ENCODE measurements at regions not wholly inside any gene's neighbourhood (a gene's known extent, or its start where the extent isn't known, plus 50 kb on each side); places are given as distances from the start of the nearest gene placed in this dataset.

DNA sequence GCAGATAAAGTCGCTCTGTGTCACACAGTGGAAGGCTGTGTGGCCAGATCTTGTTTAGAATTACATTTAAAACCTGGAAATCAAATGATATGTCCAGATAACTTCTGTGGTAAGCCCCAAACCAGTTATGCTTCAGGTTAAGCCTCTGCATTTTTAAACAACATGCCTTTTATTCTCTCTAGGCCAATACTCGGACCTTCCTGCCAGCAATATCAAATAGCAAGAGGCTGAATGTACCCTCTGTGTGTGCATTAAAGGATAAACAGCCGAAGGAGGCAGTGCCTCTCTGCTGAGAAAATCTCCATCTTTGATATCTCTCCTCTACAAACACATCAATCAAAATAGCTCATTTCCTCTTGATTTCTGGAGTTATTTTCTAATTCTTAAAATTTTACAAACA is 67.1 kb upstream of the TMEM260 start:
- TF ChIP-seq ZNF384 (IDR thresholded peaks at IDR 0.05), result no peak
- TF ChIP-seq SP1 (IDR thresholded peaks at IDR 0.05), result no peak
- no peak for TF ChIP-seq L3MBTL2 (conservative IDR thresholded peaks at IDR 0.05)
- TF ChIP-seq LEF1 (IDR thresholded peaks at IDR 0.05; ENCODE audit: borderline replicate concordance), result no peak
- no peak for TF ChIP-seq NFRKB (IDR thresholded peaks at IDR 0.05)
- TF ChIP-seq CTBP1 (IDR thresholded peaks at IDR 0.05; ENCODE audit: borderline replicate concordance), result no peak
- TF ChIP-seq FOXM1 (IDR thresholded peaks at IDR 0.05; ENCODE audit: borderline replicate concordance), result no peak
- TF ChIP-seq ARNT (IDR thresholded peaks at IDR 0.05), result no peak
- TF ChIP-seq, protein P1, sequence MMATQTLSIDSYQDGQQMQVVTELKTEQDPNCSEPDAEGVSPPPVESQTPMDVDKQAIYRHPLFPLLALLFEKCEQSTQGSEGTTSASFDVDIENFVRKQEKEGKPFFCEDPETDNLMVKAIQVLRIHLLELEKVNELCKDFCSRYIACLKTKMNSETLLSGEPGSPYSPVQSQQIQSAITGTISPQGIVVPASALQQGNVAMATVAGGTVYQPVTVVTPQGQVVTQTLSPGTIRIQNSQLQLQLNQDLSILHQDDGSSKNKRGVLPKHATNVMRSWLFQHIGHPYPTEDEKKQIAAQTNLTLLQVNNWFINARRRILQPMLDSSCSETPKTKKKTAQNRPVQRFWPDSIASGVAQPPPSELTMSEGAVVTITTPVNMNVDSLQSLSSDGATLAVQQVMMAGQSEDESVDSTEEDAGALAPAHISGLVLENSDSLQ (IDR thresholded peaks at IDR 0.05), result no peak
- TF ChIP-seq FOXK2 (IDR thresholded peaks at IDR 0.05), result no peak
- TF ChIP-seq ELF4 (IDR thresholded peaks at IDR 0.05), result no peak
- no peak for TF ChIP-seq BHLHE40 (IDR thresholded peaks at IDR 0.05; ENCODE audit: borderline replicate concordance)
- TF ChIP-seq FOXA1 (IDR thresholded peaks at IDR 0.05), result no peak
